ENCODE measurements at regions not wholly inside any gene's neighbourhood (a gene's known extent, or its start where the extent isn't known, plus 50 kb on each side); places are given as distances from the start of the nearest gene placed in this dataset.

GRCh38 chr2:18719978-18720775, 130.8 kb upstream of the NT5C1B start:
- WGBS (ENCODE audit: low lambda C conversion rate): 61% methylated on average over 4 of the region's 4 CpGs
- Histone ChIP-seq H3K27me3 (ENCODE audit: control insufficient read depth in 1 of 2, insufficient read depth in 2 of 2, low read length in 2 of 2) (no peaks in the 10 kb centered on the region), H4K20me1 (ENCODE audit: insufficient read depth, low read length) (no peaks in the 10 kb centered on the region), H2AFZ (ENCODE audit: low read length) (no peak overlapping the region), H3K36me3 (replicated peaks in 1 of 2; ENCODE audit: control insufficient read depth in 1 of 2, insufficient read depth in 2 of 2, low read length in 2 of 2) (no peaks in the 10 kb centered on the region), H3K4me3 (replicated peaks in 1 of 3; ENCODE audit: insufficient read depth in 1 of 3, low read depth in 2 of 3, low read length in 3 of 3) (no peak overlapping the region), H3K79me2 (ENCODE audit: insufficient read depth, low read length) (no peaks in the 10 kb centered on the region), H3K4me1 (ENCODE audit: insufficient read depth, low read length) (no peaks in the 10 kb centered on the region), H3K9me3 (ENCODE audit: low read length) (no peaks in the 10 kb centered on the region), H3K27ac (ENCODE audit: extremely low read length, insufficient read depth, low read length) (no peak overlapping the region), H3K9ac (ENCODE audit: insufficient read depth, low read depth, low read length) (no peak overlapping the region), H3K4me2 (ENCODE audit: low read depth, low read length) (no peak overlapping the region)
- no peak for DNase-seq (ENCODE audit: low spot score)
- in situ Hi-C loops (cut with HindIII; ENCODE audit: extremely low pct_ligation_motif_present, low pct_unique_long_range_greater_than_20kb): no loop called here
- no peak for FAIRE-seq
- no peak for ATAC-seq
- POLR2A ChIA-PET: no interaction called here
- CTCF ChIA-PET (ENCODE audit: low intra/inter-chr PET ratio, low total read pairs): no interaction called here
- no TSS peak for BruUV-seq (replicated peaks)
- intact Hi-C loops (cut with micrococcal nuclease; ENCODE audit: unreplicated experiment): no loop called here
- TF ChIP-seq SOX6 (IDR thresholded peaks at IDR 0.05) (no peak), SOX6 (CRISPR knock-in tag; IDR thresholded peaks at IDR 0.05) (no peak), ZBTB33 (CRISPR knock-in tag; IDR thresholded peaks at IDR 0.05) (no peak), ZNF878 (CRISPR knock-in tag; IDR thresholded peaks at IDR 0.05) (no peak), ZNF318 (CRISPR knock-in tag; IDR thresholded peaks at IDR 0.05) (no peak), ZNF605 (CRISPR knock-in tag; IDR thresholded peaks at IDR 0.05) (no peak), MXD4 (CRISPR knock-in tag; IDR thresholded peaks at IDR 0.05) (no peak), POLR2AphosphoS5 (IDR thresholded peaks at IDR 0.05; ENCODE audit: low read depth, low read length) (no peak), ZNF772 (CRISPR knock-in tag; IDR thresholded peaks at IDR 0.05) (no peak), MTA1 (CRISPR knock-in tag; IDR thresholded peaks at IDR 0.05; ENCODE audit: borderline replicate concordance) (no peak), PATZ1 (CRISPR knock-in tag; IDR thresholded peaks at IDR 0.05) (no peak), NFYB (CRISPR knock-in tag; IDR thresholded peaks at IDR 0.05) (no peak), SAP130 (CRISPR knock-in tag; IDR thresholded peaks at IDR 0.05; ENCODE audit: low read depth) (no peak), GATAD2A (CRISPR knock-in tag; IDR thresholded peaks at IDR 0.05) (no peak)
